MG63 (cell line): ENCODE measurements at regions not wholly inside any gene's neighbourhood (a gene's known extent, or its start where the extent isn't known, plus 50 kb on each side); places are given as distances from the start of the nearest gene placed in this dataset.
A peak's percentile ranks its signal among the peaks of the same experiment; 100 is the strongest.
"Not testable (repeated sequence)": the region's sequence is repeated elsewhere in the genome, so short reads cannot be mapped to it uniquely, and the experiment has no call there.

Experiments used
- DNase-seq: peaks from one replicate; pipeline ENCODE4 v3.0.0-alpha.2; 2020
- H3K27me3 ChIP-seq: fragments of 250-450 bp; sonication (Bioruptor Pico); 2 replicates; pipeline ENCODE4 v1.5.1; 2020; ENCODE audit warnings: mild to moderate bottlenecking, moderate library complexity
- H3K36me3 ChIP-seq: fragments of 250-450 bp; sonication (Bioruptor Pico); 2 replicates; pipeline ENCODE4 v1.5.1; 2020; ENCODE audit warnings: mild to moderate bottlenecking, moderate library complexity
- H3K4me3 ChIP-seq: fragments of 250-450 bp; sonication (Bioruptor Pico); 2 replicates; pipeline ENCODE4 v1.5.1; 2020; ENCODE audit warnings: mild to moderate bottlenecking, moderate library complexity
- H3K9me3 ChIP-seq: fragments of 250-450 bp; sonication (Bioruptor Pico); 2 replicates; pipeline ENCODE4 v1.5.1; 2020; ENCODE audit warnings: mild to moderate bottlenecking, moderate library complexity

DNA sequence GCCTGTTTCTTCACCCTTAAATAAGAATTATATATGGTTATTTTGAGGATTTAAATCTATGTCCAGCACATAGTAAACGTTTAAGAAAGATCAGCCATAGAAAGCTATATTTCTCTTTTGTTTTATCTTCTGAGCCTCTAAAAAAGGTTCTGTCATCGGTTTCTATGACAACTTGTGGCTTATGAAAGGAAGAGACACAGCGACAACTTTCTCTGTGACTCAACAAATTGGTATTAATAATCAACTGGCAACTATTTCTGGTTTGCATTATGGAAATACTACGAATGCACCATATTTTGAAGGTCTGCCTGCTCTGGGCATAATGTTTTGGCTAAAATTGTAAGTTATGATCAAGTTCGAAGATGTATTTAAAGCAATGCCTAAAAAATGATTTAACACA lies 751.0 kb downstream of the CD109 start:
- no peaks in the 10 kb centered on the region for H3K9me3 ChIP-seq
- no peak for DNase-seq
- H3K4me3 ChIP-seq, result no peak overlapping the region
- H3K36me3 ChIP-seq, result no peaks in the 10 kb centered on the region
- no peaks in the 10 kb centered on the region for H3K27me3 ChIP-seq

DNA sequence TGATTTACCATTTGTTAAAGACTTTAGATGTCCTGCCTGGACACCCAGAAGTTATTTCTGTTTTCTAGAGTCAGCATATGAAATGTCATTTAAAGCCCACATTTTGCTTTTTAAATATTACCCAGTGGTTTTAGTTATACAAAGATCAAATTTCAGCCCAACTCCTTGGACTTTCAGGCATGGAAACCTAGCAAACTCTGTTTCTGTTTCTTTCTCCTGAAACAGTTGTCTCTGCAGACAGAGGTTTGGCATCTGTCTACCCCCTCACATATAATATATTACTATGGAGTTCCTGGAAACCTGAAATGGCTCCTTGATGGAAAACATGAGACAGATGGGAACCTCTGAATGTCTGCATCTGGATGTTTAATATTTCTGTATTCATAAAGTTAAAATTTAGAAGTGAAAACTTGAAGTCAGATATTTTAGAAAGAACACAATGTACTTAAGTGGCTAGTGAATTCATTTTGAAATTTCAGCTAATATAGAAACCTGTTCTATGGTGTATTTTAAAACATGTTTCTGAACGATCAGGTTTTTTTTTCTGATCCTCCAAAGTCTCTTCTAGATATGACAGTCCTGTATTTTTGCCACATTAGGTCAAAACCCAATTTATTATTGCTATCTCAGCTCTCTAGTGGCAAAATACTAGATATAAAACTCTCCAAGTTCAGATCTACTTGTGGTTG lies 743.3 kb downstream of the CD109 start:
- Histone ChIP-seq H3K36me3 (no peaks in the 10 kb centered on the region), H3K9me3 (no peaks in the 10 kb centered on the region), H3K27me3 (no peaks in the 10 kb centered on the region), H3K4me3 (no peak overlapping the region)
- no peak for DNase-seq

DNA sequence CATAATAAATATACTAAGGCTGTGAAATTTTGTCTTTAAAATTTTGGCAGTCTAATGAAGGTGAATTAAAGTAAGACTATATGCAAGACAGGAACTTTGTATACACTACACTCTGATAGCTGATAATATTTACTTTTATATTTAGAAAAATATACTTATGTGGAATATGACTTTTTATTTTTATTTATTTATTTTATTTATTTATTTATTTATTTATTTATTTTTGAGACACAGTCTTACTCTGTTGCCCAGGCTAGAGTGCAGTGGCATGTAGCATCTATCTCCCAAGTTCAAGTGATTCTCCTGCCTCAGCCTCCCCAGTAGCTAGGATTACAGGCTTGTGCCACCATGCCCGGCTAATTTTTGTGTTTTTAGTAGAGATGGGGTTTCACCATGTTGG lies 742.4 kb downstream of the CD109 start:
- not testable (repeated sequence) for H3K27me3 ChIP-seq, H3K9me3 ChIP-seq, H3K36me3 ChIP-seq, H3K4me3 ChIP-seq, DNase-seq

DNA sequence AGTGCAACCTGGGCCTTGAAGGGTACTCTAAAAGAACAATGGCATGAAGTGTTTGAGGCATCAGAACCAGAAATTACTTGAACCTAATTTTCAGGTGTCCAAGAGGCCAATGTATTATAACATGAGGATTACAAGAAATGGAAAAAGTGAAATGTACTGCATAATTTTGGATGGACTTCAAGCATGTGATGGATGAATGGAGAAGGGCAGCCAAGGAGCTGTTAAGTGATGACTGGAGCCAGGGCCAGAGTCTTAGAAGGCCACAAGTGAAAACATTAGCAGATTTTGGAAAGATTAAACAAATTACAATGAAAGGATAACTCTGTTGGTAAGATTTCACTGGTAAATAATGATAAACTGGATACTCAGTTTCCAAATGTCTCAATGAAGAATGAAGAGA lies 738.2 kb downstream of the CD109 start:
- no peaks in the 10 kb centered on the region for H3K27me3 ChIP-seq
- H3K4me3 ChIP-seq, result no peak overlapping the region
- H3K9me3 ChIP-seq, result no peaks in the 10 kb centered on the region
- DNase-seq, result no peak
- no peaks in the 10 kb centered on the region for H3K36me3 ChIP-seq

DNA sequence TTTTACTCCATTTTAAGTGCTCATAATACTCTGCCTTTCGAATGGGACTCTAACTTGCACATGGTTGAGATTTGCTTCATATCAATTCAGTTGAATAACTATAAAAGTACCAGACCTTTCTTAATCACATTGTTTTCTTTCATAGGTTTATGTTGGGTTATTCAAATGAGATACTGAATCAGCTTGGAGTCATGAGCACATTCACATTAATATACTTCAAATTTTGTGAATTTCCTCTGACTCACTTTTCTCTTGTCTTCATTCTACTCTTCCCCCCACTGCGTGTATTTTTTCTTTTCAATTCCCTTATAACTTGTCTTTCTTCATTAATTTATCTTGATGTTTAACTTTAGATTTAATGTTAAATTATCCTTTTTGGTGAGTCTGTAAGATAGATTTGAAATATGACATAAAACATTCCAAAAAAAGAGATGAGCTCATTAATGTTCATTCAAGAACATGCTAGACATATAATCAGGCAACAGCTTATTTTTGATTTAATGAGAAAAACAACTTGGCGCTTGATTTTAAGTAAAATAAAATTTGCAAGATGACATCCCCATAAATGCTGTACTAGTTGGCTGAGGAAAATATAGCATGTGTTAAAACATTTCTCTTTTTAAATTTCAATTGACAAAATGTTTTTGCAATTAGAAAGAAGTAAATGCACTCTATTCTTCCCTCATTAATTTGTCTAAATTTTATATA lies 736.0 kb downstream of the CD109 start:
- Histone ChIP-seq H3K9me3 (no peaks in the 10 kb centered on the region), H3K4me3 (no peak overlapping the region), H3K27me3 (no peaks in the 10 kb centered on the region), H3K36me3 (no peaks in the 10 kb centered on the region)
- DNase-seq, result no peak

DNA sequence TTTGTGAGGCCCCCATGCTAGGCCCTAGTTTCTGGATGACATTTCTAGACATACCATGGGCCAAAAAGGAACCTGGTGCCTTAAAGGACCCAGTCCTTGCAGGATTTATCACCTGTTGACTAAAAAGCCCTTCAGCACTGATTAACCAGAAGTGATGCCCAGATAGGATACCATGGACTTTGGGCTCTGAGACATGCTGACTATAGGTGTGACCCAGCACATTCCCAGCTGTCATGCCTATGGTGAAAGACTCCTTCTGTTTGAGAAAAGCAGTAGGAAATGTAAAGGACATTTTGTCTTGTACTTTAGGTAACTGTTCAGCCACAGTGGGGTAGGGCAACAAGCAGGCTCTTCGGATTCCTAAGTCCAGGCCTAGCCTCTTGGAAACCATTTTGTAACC lies 724.2 kb downstream of the CD109 start:
- Histone ChIP-seq H3K36me3 (no peaks in the 10 kb centered on the region), H3K4me3 (no peak overlapping the region), H3K27me3 (no peaks in the 10 kb centered on the region), H3K9me3 (0 out of 2 replicates have a peak, but pooled peaks cover 7% of the 10 kb centered on the region)
- no peak for DNase-seq

DNA sequence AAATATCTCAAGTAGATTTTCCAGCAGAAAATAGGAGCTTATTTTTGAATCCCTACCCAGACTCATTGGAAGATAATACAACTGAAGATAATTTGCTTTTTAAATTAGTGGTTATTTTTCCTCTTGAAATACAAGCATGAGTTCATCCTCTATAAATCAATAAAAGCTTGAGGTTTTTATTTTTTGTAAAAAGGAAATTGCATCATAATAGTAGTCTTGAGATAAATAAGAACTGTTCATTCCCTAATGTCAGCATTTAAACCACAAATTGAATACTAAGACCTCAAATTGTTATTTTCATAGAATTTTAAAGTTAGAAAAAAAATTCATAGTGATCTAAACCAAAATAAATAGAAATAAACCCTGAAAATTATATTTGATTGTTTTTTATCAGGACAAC lies 719.1 kb downstream of the CD109 start:
- Histone ChIP-seq H3K4me3 (no peak overlapping the region), H3K27me3 (no peaks in the 10 kb centered on the region), H3K9me3 (no peaks in the 10 kb centered on the region), H3K36me3 (no peaks in the 10 kb centered on the region)
- DNase-seq, result no peak

DNA sequence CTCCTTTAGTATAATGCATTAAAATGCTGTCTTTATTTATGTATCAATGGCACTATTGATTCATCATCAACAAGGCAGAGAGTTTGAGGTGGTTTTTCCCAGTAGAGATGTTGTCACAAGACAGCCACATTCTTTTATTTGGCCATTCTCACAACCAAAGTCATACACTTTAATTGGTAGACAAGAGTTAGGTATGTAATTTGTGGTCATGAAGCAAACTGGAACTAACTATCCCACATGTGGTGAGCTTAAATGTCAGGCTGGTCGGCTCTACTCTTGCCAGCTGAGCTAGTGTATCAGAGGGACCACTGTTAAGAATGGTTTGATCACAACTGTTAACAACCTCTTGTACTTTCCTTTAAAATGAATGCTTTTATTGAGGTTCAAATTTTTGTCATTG lies 714.6 kb downstream of the CD109 start:
- DNase-seq, result no peak
- Histone ChIP-seq H3K36me3 (no peaks in the 10 kb centered on the region), H3K9me3 (no peaks in the 10 kb centered on the region), H3K27me3 (no peaks in the 10 kb centered on the region), H3K4me3 (no peak overlapping the region)

DNA sequence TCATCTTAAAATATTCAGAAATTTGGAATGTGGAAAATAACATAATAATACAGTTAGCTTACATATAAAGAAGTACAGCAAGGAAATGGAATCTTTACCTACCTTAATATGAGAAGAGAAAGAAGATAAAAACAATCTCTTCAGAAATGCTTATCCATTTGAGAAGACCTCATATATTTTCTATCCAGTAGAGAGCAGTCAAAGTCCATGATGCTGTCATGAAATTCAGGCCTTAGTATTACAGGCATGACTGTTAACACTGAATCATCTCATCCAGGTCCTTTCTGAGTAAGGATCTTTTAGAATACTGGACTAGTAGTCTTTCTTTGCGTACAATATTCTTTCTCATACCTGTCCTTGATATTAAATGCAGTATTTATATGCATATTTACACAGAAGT lies 713.4 kb downstream of the CD109 start:
- DNase-seq, result no peak
- no peak overlapping the region for H3K4me3 ChIP-seq
- no peaks in the 10 kb centered on the region for H3K36me3 ChIP-seq
- no peaks in the 10 kb centered on the region for H3K9me3 ChIP-seq
- no peaks in the 10 kb centered on the region for H3K27me3 ChIP-seq

DNA sequence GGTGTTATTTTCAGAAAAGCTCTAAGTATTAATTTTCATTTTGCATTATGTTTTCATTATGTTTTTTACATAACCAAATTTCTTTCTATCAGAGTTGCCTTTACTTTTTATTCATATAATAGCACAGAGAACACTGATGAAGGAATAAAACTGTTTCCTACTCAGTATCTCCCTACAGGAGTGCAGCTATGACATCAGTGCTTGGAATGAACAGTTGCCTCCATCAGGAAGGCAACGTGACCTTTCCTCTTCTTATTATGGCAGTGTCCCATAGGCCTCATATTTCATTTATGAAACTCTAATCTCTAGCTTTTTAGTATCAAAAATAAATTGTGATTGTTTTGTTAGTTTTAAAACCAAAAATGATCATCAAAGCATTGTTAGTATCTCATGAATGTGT lies 712.8 kb downstream of the CD109 start:
- Histone ChIP-seq H3K36me3 (no peaks in the 10 kb centered on the region), H3K27me3 (no peaks in the 10 kb centered on the region), H3K9me3 (no peaks in the 10 kb centered on the region), H3K4me3 (no peak overlapping the region)
- DNase-seq, result no peak

DNA sequence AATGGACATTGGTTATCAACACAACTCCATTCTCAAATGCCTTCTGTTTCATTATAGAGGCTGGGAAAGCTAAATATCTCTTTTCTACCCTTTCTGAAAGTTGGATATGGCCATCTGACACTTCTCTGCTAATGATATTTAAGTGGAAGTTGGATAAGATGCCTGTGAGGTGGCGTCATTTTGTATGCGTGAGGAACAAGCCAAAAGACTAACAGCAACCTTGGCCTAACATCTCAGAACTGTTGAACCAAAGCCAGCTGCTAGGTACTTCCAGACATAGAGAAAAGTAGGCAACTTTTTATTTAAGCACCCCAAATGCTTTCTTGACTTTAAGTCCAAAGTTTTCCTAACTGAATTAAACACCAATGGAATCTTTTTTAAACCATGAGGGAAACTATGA lies 708.4 kb downstream of the CD109 start:
- Histone ChIP-seq H3K27me3 (no peaks in the 10 kb centered on the region), H3K9me3 (no peaks in the 10 kb centered on the region), H3K36me3 (no peaks in the 10 kb centered on the region), H3K4me3 (no peak overlapping the region)
- DNase-seq, result no peak

DNA sequence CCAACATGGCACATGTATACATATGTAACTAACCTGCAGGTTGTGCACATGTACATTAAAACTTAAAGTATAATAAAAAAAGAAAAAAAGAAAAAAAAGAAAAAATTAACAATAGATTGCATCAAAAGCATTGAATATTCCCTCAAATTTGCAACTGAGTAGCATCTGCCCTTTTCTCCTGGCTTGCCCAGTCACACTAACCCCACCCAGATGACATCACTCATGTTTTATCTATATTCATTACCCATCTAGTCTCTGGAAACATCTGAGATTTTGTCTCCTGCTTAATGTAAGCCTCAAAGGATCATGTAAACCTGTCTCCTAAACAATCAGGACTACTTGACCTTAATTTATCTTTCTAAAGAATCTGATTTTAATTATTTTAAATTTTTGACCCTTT lies 706.8 kb downstream of the CD109 start:
- no peak for DNase-seq
- Histone ChIP-seq H3K27me3 (no peaks in the 10 kb centered on the region), H3K36me3 (no peaks in the 10 kb centered on the region), H3K9me3 (no peaks in the 10 kb centered on the region), H3K4me3 (no peak overlapping the region)

DNA sequence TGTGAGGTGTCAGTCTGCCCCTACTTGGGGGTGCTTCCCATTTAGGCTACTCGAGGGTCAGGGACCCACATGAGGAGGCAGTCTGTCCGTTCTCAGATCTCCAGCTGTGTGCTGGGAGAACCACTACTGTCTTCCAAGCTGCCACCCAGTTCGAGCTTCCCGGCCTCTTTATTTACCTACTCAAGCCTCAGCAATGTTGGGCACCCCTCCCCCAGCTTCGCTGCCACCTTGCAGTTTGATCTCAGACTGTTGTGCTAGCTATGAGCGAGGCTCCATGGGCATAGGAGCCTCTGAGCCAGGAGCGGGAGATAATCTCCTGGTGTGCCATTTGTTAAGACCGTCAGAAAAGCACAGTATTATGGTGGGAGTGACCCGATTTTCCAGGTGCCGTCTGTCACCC lies 682.4 kb downstream of the CD109 start:
- DNase-seq, H3K27me3 ChIP-seq, H3K36me3 ChIP-seq, H3K4me3 ChIP-seq, H3K9me3 ChIP-seq: not testable (repeated sequence)

DNA sequence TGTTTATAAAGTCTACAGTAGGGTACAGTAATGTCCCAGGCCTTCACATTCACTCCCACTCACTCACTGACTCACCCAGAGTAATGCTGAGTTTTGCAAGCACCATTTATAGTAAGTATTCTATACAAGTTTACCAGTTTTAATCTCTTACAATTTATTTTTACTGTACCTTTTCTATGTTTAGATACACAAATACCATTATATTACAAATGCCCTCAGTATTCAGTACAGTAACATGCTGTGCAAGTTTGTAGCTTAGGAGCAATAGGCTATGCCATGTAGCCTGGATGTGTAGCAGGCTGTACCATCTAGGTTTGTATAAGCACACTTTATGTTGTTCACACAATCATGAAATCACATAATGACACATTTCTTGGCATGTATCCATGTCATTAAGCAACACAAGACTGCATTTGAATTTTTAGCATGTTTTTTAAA lies 673.6 kb downstream of the CD109 start:
- peak; percentile 60 for DNase-seq
- no peaks in the 10 kb centered on the region for H3K9me3 ChIP-seq
- no peak overlapping the region for H3K4me3 ChIP-seq
- no peaks in the 10 kb centered on the region for H3K36me3 ChIP-seq
- H3K27me3 ChIP-seq, result no peaks in the 10 kb centered on the region

DNA sequence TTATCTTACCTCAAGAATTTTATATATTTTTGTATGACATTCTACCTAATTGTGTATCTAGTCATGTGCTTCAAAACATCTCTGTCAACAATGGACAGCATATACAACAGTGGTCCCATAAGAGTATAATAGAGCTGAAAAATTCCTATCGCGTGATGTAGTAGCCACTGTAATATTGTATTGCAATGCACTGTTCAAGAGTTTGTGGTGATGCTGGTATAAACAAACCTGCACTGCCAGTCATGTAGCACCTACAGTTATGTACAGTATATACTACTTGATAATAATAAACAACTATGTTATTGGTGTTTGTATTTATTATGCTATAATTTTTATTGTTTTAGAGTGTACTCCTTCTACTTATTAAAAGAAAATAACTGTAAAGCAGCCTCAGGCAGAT lies 672.7 kb downstream of the CD109 start:
- Histone ChIP-seq H3K36me3 (no peaks in the 10 kb centered on the region), H3K9me3 (no peaks in the 10 kb centered on the region), H3K4me3 (no peak overlapping the region), H3K27me3 (no peaks in the 10 kb centered on the region)
- DNase-seq, result no peak

DNA sequence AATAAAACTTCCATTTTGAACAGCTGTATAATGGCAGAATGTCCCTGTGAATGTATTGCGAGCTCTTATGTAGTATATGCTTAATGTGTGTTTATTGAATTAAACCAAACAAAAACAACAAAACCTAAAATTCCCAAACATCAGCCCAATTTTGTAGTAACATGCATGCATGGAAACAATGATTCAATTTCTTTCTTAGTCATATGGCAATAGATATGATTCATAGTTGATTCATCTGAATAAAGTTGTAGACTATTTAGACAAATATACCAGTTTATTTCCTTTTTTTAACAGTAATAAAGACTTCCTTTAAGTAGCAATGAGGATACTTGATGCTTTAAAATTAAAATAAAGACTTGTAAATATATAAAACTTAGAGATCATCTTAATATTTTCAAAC lies 670.6 kb downstream of the CD109 start:
- no peak for DNase-seq
- Histone ChIP-seq H3K27me3 (no peaks in the 10 kb centered on the region), H3K4me3 (no peak overlapping the region), H3K36me3 (no peaks in the 10 kb centered on the region), H3K9me3 (no peaks in the 10 kb centered on the region)

DNA sequence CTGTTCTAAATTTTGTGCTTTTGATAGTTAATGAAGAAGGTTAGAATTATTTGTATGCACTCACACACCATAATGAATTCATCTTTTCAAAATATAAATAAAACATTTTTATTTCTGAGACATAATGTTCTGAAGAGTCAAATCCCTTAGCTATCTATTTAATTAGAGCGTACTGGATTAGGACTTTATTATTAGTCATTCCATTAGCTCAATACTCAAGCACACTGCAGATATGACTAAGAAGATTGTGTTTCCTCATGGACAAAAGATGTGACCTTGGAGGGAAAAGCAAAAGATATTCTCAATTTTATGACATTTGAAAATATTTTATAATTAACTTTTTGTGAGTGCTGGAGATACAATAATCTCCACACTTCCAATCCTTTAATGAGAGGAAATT lies 666.4 kb downstream of the CD109 start:
- DNase-seq, result no peak
- Histone ChIP-seq H3K27me3 (no peaks in the 10 kb centered on the region), H3K36me3 (no peaks in the 10 kb centered on the region), H3K4me3 (no peak overlapping the region), H3K9me3 (no peaks in the 10 kb centered on the region)

DNA sequence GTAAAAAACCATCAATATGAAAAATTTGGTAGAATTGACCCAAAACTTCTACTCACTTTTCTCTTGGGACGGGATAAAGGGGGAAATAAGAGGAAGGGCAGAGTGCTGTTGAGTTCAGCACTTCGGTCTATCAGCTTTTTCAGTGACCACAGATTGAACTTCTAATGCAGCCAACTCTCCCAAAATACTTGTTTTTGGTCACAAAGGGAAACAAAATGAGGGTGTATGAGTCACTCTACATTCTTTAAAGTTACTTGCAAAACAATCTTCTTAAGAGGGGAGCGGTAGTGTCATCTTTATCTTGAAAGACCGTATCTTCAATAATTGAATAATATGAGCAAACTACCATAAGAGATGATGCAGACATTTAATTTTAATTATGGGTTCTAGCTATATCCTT lies 661.3 kb downstream of the CD109 start:
- Histone ChIP-seq H3K27me3 (no peaks in the 10 kb centered on the region), H3K4me3 (no peak overlapping the region), H3K36me3 (no peaks in the 10 kb centered on the region), H3K9me3 (no peaks in the 10 kb centered on the region)
- DNase-seq, result no peak
